GM18499 (cell line): ENCODE measurements at regions not wholly inside any gene's neighbourhood (a gene's known extent, or its start where the extent isn't known, plus 50 kb on each side); places are given as distances from the start of the nearest gene placed in this dataset.

Experiments used
- ATAC-seq: cut with Tn5 transposase; IDR thresholded peaks from one replicate; pipeline ENCODE4 v1.9.1; 2021; ENCODE audit warnings: moderate number of reproducible peaks; ENCODE audit not compliant: insufficient read depth, unreplicated experiment

DNA sequence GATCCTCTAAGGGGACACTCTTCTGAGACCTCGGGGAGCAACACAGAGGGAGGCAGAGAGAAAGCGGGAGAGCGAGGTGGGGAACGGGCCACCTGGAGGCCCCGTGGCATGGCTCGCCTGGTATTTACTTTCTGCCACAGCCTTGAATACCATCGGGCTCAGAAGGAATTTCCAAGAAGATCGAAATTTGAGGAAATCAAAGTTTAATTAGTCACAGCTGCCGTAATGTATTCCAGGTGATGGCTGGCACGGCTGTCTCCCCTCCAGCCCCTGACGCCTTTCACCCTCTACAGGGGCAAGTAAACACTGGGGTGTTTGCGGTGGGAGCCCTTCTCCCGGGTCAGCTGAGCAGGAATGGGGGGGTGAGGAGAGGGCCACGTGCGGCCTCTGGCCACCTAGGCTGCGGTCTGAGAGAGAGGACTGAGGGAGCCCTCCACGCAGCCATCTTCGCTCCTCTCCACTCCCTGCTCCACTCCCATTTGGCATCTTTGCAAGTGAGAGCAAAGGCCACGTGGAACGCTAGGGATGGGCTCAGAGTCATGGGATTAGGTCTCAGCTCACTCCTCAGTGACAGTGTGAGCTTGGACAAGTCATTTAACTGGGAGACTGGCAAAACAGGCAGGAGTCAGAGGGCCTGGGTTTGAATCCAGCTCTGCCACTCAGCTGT lies 125.2 kb downstream of the SYF2 start:
- no peak for ATAC-seq

GRCh38 chr1:25106352-25106751 lies 126.0 kb downstream of the SYF2 start:
- ATAC-seq: no peak

DNA sequence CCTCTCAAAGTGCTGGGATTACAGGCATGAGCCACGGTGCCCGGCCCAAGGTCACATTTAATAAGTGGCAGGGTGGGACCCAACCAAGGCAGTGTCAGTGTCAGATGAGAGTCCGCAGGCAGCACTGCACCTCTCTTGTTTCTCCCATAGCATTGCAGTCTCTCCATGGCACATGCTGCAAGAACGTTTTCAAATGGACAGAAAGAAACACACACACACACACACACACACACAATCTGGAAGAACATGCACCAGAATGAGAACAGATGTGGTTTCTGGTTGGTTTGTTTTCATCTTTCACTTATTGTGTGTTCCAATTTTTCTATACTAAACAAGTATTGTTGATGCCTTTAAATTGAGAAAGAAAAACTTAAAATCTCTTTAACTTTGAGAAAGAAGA lies 126.5 kb downstream of the SYF2 start:
- no peak for ATAC-seq

GRCh38 chr1:25104932-25105561 lies 127.3 kb downstream of the SYF2 start:
- no peak for ATAC-seq

- ATAC-seq: no peak
Measured at GRCh38 chr1:25103164-25103795, 129.0 kb downstream of the SYF2 start.

DNA sequence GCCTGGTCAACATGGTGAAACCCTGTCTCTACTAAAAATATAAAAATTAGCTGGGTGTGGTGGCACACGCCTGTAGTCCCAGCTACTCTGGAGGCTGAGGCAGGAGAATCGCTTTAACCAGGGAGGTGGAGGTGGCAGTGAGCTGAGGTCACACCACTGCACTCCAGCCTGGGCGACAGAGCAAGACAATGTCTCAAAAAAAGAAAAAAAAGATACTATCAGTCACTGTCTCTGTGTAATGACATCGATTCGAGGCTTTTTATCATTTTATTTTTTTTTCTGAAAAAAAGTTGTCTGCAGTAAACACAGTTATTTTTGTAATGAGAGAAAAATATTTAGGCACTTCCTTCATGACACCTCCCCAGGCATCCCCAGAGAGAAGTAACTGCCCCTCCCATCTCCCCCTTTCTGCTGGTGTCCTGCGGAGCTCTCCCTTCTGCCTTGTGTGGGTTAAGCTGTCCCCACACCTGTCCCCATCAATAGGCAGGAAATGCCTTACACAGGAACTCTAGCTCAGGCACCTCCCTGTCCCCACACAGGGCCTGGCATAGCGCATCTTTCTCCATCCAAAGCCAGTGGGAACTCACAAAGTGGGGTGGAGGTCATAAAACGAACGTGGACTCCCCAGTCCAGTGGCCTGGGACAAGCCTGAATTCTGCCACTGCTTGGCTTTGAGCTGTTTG lies 132.0 kb downstream of the SYF2 start:
- no peak for ATAC-seq

DNA sequence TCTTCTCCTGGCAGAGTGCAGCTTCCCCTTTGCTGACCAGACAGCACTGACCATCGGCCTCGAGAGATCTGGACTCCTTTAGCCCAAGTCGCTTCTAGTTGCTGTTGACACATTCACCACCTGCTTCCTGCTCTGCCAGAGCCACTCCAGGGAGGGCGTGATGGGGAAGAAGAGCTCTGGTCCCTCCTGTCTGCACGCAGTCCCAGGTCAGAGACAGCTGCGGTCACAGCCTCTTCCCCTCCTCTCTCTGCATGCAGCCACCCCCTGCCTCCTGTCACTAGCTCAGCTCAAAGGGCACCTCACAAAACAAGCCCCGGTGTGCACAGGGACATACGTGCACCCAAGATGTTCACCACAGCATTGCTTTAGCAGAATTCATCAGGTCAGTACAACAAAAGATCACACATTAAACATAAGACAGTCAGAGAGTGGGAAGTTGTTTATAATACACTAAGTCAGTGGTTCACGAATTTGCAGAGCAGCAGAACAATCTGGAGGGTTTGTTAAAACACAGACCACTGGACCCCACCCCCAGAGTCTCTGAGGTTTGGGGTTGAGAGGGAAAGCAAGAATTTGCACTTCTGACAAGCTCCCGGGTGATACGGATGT lies 132.9 kb downstream of the SYF2 start:
- no peak for ATAC-seq

DNA sequence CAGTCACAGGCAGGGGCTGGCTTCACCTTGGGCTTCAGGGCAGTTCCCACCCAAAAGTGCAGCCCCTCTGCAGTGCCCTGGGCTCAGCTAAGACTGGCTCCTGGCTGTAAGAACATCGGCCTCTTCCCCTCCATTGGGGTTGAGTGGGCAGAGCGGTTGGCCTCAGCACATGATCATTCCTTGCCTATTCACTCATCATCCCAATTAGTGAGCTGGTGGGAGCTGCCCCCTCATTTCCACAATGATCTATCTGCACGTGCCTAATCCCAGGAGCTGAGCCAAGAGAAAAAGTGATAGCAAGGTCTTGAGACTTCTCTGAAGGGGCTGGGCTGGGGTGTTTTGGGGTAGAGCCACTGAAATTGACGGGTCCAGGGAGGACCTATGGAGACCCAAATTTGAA lies 133.6 kb downstream of the SYF2 start:
- no peak for ATAC-seq

- ATAC-seq: no peak
Measured at GRCh38 chr1:25096307-25097150, 135.8 kb downstream of the SYF2 start.

GRCh38 chr1:25095635-25096200 lies 136.6 kb downstream of the SYF2 start:
- no peak for ATAC-seq

GRCh38 chr1:25094995-25095394 lies 137.3 kb downstream of the SYF2 start:
- no peak for ATAC-seq

DNA sequence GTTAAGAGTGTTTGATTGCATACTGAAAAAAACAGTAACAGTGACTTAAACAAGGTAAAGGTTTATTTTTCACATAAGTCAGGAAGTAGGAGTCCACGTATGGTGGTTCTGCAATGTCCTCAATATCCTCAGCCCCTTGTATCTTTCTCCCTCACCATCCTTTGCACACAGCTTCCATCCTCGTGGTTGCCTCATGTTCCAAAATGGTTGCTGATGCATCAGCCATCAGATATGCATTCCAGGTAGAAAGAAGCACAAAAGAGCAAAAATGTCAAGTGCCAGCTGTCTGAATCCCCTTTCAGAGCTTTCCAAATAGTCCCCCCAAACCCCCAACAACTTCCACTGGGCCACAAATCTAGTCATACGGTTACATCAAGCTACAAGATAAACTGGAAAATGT lies 138.1 kb downstream of the SYF2 start:
- no peak for ATAC-seq

DNA sequence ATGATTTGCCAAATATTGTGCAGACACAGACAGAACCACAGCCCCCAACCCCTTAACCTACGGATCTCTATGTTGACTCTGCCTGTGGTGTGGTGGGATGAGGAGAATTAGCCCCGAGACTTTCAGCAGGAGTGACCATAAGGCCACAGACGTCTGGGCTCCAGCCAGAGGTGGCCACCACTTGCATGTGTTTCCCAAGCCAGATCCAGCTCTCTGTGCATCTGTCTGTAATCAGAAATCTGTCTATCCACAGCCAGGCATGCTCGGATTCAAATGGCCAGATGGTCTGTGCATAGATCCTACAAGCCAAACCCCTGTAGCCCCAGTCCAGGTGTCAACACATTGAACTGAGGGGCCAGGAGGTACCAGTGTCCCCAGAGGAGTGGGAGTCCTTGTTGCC lies 140.6 kb downstream of the SYF2 start:
- ATAC-seq: no peak

- ATAC-seq: no peak
Measured at GRCh38 chr1:25090707-25091422, 141.4 kb downstream of the SYF2 start.

DNA sequence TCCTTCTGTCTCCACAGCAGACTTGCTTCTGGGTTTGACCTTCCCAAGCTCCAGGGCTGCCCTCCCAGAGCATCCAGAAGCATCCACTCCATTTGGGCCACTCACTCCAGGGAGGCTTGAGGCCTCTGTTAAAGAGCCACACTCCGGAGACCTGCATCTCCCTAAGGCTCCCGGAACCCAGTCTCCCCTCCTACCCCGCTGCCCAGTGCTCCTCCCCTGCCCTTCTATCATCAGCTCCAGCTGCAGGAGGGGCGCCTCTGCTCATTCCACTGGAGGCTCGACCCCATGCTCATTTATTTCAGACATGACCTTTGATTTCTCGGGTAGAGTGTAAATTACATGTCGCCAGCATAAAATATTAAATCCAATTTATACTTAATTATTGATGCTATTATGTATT lies 142.5 kb downstream of the SYF2 start:
- ATAC-seq: no peak

GRCh38 chr1:25088946-25089345 lies 143.4 kb downstream of the SYF2 start:
- no peak for ATAC-seq

- no peak for ATAC-seq
Measured at GRCh38 chr1:25088180-25088701, 144.1 kb downstream of the SYF2 start.

DNA sequence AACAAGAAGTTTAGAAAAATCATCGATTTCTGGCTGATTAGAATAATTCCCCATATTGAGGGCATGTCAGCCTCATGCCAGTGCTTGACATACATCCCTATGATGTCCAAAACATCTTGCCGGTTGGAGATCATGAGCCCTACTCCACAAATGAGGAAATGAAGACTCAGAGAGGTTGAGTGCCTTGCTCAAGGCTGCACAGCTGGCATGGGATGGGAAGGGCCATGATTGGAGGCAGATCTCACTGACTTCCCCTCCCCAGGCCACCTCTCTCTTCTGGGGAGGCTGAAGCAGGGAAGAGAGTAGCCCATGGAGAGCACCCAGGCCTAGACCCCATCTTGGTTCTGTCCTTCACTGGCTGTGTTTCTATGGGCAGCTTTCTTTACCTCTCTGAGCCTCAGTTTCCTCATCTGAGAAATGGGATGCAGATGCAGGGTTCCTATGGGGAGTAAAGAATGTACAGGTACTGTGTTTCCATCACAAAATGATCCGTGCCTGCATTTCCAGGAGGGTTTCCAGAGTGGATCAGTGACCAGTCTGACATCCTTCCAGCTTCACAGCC lies 145.7 kb downstream of the SYF2 start:
- no peak for ATAC-seq

DNA sequence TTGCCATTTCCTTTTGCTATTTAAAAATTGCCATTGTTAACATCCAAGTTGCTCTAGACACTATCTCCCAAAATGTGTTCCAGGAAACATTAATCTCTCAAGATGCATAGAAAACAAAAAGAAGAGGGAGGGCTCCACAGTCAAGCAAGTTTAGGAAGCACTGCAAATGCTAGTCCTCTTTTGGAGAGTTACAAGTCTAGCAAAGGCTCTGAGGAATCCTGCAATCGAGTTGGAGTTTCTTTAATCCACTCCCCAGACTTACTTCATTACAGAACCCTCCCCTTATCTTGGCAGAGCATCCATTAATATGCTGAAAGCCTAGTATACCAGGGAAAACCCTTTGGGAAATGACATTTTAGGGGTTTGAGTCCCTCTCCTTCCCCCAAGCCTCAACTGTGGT lies 147.9 kb downstream of the SYF2 start:
- no peak for ATAC-seq
